GM18511 (cell line): ENCODE measurements at regions not wholly inside any gene's neighbourhood (a gene's known extent, or its start where the extent isn't known, plus 50 kb on each side); places are given as distances from the start of the nearest gene placed in this dataset.

ENCODE experiments used
- ATAC-seq: cut with Tn5 transposase; IDR thresholded peaks from one replicate; pipeline ENCODE4 v1.9.1; 2021; ENCODE audit warnings: mild to moderate bottlenecking, moderate library complexity; ENCODE audit not compliant: unreplicated experiment

GRCh38 chr6:139436200-139436956 lies 61.9 kb upstream of the CITED2 start:
- no peak for ATAC-seq

DNA sequence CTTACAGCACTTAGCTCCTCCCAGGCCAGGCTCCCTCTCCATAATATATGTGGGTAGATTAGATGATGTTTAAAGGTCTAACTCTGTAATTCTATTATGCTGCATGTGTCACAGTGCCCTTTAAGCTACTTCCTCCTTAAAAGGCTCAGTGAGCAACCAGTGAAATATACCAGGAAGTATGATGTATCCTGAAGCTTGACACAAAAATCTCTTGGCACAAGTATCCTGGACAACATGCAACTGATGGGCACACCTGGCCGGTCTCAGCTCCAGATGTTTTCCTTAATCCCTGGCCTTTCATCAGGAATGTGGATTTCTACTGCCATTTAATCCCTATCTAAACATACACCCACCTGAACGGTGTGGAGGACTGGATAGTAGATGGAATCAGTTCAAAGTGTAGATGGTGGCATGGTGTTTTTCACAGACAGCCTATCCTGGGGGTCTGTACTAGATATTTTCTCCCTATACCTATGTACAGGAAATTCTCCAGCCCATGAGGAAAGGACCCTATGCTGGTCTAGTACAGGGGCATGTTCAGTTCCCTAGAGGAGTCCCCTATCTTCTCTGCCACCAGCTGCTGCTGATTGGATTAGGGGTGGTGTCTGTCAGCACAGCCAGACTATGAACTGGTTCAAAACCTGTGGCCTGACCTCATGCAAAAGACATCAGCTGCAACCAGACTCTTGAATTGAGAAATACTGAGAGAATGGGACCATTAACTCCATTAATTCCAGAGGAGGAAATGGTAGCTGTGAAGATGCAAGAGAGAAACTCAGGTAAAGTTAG lies 59.4 kb upstream of the CITED2 start:
- ATAC-seq, result no peak

- no peak for ATAC-seq
Observed at GRCh38 chr6:139431602-139431956, 57.1 kb upstream of the CITED2 start.

DNA sequence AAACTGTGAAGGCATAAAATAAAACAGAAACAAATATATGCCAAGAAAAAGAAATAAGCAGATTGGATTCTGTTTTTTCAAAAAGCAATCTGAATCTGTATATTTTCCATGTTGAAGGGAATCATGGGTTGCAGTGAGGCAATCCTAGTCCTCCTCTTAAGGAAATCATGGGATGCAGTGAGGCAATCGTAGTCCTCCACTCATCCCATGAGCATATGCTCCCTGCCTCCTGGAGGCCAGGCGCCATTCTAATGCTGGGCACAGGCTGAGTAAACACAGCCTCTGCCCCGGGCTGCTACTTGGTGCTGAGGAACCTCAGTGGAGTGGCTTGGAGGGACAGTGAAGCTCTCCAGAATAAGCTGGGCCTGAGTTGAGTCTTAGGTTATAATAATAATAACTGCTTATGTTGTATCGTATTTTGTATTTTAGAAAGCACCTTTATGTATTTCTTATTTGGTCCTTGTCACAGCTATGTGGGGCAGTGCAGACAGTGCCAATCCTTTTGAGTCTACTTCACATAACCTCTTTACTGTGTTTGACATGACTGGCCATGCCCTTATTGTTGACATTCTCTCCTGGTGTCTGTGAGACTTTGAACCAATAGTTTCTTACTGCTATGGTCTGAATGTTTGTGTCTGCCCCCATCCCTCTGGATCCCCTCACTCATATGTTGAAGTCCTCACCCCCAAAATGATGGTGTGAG lies 56.6 kb upstream of the CITED2 start:
- no peak for ATAC-seq

DNA sequence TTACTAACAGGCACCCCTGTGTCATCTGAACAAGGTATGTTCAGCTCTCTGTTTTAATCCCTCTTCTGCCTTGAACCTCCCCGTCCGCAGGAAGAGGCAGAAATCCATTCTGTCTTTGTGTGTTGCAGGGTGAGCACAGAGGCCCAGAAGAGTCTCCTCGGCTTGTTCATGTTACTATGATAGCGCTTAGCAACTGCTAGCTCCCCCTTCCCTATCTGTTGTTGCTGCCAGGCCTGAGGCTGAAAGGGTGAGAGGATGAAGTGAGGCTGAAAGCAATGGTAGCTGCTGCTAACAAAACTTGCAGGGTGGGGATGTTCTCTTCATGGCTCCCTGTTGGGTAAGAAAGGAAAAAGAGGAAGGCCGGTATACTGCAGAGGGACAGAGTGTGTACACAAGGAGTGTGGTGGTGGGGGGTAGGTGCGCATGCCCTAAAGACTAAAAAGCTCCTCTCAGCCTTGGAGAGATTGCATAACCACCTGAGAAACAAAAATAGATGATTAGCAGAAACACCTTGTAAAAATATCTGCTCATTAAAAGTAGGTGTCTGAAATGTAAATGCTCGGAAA lies 55.2 kb upstream of the CITED2 start:
- no peak for ATAC-seq

DNA sequence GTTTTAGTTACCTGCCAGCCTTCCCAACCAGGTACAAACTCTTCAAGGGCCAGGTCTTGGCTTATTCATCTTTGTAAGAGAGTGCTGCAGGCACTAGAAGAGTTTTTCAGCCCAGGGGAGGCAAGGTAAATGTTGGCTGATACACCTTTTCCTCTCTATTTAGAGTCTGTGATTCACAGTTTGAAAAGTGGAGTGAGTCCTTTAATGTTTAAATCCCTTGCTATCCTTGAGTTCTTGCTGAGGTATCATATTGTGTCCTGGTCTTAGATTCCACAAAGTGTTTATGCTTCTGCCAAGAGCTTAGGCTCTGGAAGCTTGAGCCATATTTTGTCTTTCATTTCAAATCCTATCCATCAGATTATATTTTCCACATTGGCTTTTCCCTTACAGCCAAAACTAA lies 52.8 kb upstream of the CITED2 start:
- ATAC-seq, result no peak

DNA sequence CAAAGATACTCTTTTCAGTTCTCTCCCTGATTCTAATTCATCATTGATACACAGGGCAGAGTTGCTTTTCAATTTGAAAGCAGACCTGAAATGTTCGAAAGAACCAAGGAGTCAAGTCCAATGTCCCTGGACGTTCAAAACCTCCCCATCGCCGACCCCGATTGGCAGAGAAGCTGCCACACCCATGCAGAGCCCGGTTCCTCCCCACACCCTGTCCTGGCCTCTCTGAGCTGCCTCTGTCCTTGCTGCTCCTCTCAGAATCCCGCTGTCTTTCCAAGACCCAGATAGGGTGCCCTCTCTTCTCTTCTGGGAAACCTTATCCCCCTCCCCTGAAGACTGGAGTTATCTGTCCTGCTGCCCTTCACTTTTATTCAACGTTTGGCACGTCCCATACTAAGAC lies 52.3 kb upstream of the CITED2 start:
- no peak for ATAC-seq

DNA sequence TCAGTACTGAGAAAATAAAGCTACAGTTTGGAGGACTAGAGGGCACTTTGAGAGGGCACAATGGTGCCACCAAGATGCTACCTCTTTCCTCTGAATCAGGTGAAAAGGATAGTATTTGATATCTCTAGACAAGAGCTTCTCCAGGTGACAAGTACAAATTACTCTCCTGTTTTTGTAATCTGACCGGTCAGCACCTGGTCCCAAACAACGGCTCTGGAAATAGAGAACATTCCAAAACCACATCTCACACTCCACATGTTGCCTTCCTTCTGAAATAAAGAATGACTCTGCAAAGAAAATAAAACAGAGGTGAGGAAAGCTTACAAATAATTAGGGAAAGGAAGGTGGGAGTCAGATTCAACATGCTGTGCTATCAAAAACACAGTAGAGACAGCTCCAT lies 51.3 kb upstream of the CITED2 start:
- no peak for ATAC-seq

- ATAC-seq, result no peak
Observed at GRCh38 chr6:139423971-139424667, 49.7 kb upstream of the CITED2 start.
